K562 (cell line): ENCODE measurements at regions not wholly inside any gene's neighbourhood (a gene's known extent, or its start where the extent isn't known, plus 50 kb on each side); places are given as distances from the start of the nearest gene placed in this dataset.

ENCODE experiments used
- ATAC-seq: fragments of 200-7000 bp; cut with Tn5 transposase; 3 replicates; pipeline ENCODE4 v1.9.1; 2020; ENCODE audit warnings: moderate library complexity
- BruUV-seq: library from RNA; stranded (reverse); fragments of 400-500 nt; replicated peaks from 2 replicates; lab custom pipeline; 2021; lab: Mats Ljungman, UMichigan
- CTCF ChIA-PET: fragments of 300-600 bp; formaldehyde crosslinking; extraction: SDS; loops from one replicate; lab custom pipeline; 2021; ENCODE audit warnings: low intra/inter-chr PET ratio; lab: Yijun Ruan, JAX
- POLR2A ChIA-PET: fragments of 300-600, 350-650 bp; sonication (Branson Sonifier 250); formaldehyde crosslinking; extraction: SDS; loops from one replicate; lab custom pipeline; 2021; ENCODE audit warnings: antibody characterized with exemption, inconsistent platforms; lab: Yijun Ruan, JAX
- DNase-seq, 4 experiments: peaks; one replicate each; pipeline versions ENCODE4 v3.0.0 to v3.0.0-alpha.2; 2011 to 2018; ENCODE audit warnings: low spot score in 3 of 4, mixed read lengths in 3 of 4; ENCODE audit errors: extremely low read depth in 1 of 4
- FAIRE-seq: peaks from 2 replicates; lab custom pipeline; 2011; peaks lifted over from hg19 to GRCh38; lab: Jason Lieb, UNC
- H2AFZ ChIP-seq: 2 replicates; pipeline ENCODE4 v1.6.0; 2011; ENCODE audit warnings: low read depth, low read length, control low read depth, inconsistent platforms
- H3K27ac ChIP-seq: fragments of 200-600 bp; 3 replicates; pipeline ENCODE4 v1.8.0; 2011; ENCODE audit warnings: low read depth, mild to moderate bottlenecking, control low read depth, inconsistent platforms, low read length, moderate library complexity, mixed read lengths; ENCODE audit errors: extremely low read depth
- H3K27me3 ChIP-seq, 2 experiments: fragments of 300-600 bp in 1 of 2; 2 replicates in 1 of 2; 3 replicates in 1 of 2; pipeline versions ENCODE4 v1.6.0 to v1.8.0; 2011; ENCODE audit warnings: inconsistent platforms in 2 of 2, low read length in 2 of 2, mild to moderate bottlenecking in 1 of 2, mixed read lengths in 1 of 2, moderate library complexity in 1 of 2; ENCODE audit not compliant: control insufficient read depth in 2 of 2, insufficient read depth in 2 of 2
- H3K36me3 ChIP-seq: fragments of 300-600 bp; 3 replicates; pipeline ENCODE4 v1.8.0; 2011; ENCODE audit warnings: mild to moderate bottlenecking, low read length, inconsistent platforms; ENCODE audit not compliant: control insufficient read depth, insufficient read depth
- H3K4me1 ChIP-seq, 2 experiments: fragments of 200-600 bp in 1 of 2; replicated peaks in 1 of 2; 2 replicates in 1 of 2; 3 replicates in 1 of 2; pipeline versions ENCODE4 v1.5.1 to v1.8.0; 2011; ENCODE audit warnings: inconsistent platforms in 2 of 2, low read length in 2 of 2, mild to moderate bottlenecking in 1 of 2, mixed read lengths in 1 of 2, moderate library complexity in 1 of 2; ENCODE audit not compliant: control insufficient read depth in 2 of 2, insufficient read depth in 2 of 2
- H3K4me2 ChIP-seq: 2 replicates; pipeline ENCODE4 v1.6.1; 2011; ENCODE audit warnings: low read length, control low read depth, inconsistent platforms, mixed read lengths; ENCODE audit not compliant: insufficient read depth
- H3K4me3 ChIP-seq: fragments of 200-600 bp; sonication (generic), shearing (Covaris generic); 2 replicates; pipeline ENCODE4 v1.5.1; 2016; ENCODE audit warnings: control low read depth, inconsistent platforms
- H3K79me2 ChIP-seq: fragments of 200-600 bp; 3 replicates; pipeline ENCODE4 v1.8.0; 2011; ENCODE audit warnings: low read length, inconsistent platforms; ENCODE audit not compliant: control insufficient read depth, insufficient read depth
- H3K9ac ChIP-seq, 2 experiments: 2 replicates each; pipeline versions ENCODE4 v1.6.0 to v1.6.1; 2011; ENCODE audit warnings: low read depth in 2 of 2, low read length in 2 of 2, control low read depth in 1 of 2, inconsistent platforms in 1 of 2, mild to moderate bottlenecking in 1 of 2, mixed read lengths in 1 of 2; ENCODE audit not compliant: insufficient read depth in 1 of 2
- H3K9me1 ChIP-seq: one replicate; pipeline ENCODE4 v1.6.0; 2011; ENCODE audit warnings: inconsistent platforms, mild to moderate bottlenecking, low read length, moderate library complexity; ENCODE audit not compliant: control insufficient read depth, insufficient read depth
- H3K9me3 ChIP-seq: replicated peaks from 2 replicates; pipeline ENCODE4 v1.5.1; 2011; ENCODE audit warnings: low read depth, low read length, inconsistent platforms; ENCODE audit not compliant: control insufficient read depth, insufficient read depth
- H4K20me1 ChIP-seq: replicated peaks from 2 replicates; pipeline ENCODE4 v1.6.1; 2011; ENCODE audit warnings: low read length, inconsistent platforms, mixed read lengths; ENCODE audit not compliant: control insufficient read depth, insufficient read depth
- CAMTA2 ChIP-seq: fragments of 250-450 bp; sonication (Bioruptor Pico); conservative IDR thresholded peaks from 2 replicates; pipeline ENCODE4 v1.5.1; 2022
- HNRNPL ChIP-seq: fragments of 200-400 bp; formaldehyde crosslinking; IDR thresholded peaks from 2 replicates; pipeline ENCODE4 v1.6.1; 2017; ENCODE audit warnings: low read depth, mild to moderate bottlenecking, low read length
- KDM2B ChIP-seq: fragments of 250-450 bp; sonication (Bioruptor Pico); IDR thresholded peaks from 2 replicates; pipeline ENCODE4 v1.8.0; 2021; ENCODE audit warnings: mild to moderate bottlenecking, moderate library complexity
- MAFK ChIP-seq: IDR thresholded peaks from 2 replicates; pipeline ENCODE4 v1.6.1; 2011; ENCODE audit warnings: low read length, improper control_type of control experiment
- NR4A1 ChIP-seq, 2 experiments: fragments of 250-450 bp in 1 of 2; fragments of 450-650 bp in 1 of 2; sonication (Bioruptor Pico) in 1 of 2; IDR thresholded peaks; 2 replicates each; pipeline versions ENCODE4 v1.4.0 to v1.6.1; 2016 to 2020; ENCODE audit warnings: mild to moderate bottlenecking in 2 of 2, missing compliant biosample characterization in 1 of 2, missing genetic modification characterization in 1 of 2, moderate library complexity in 1 of 2
- POLR2A ChIP-seq: fragments of 450-650 bp; conservative IDR thresholded peaks from 2 replicates; pipeline ENCODE4 v1.6.1; 2016
- POLR2B ChIP-seq: fragments of 450-650 bp; IDR thresholded peaks from 2 replicates; pipeline ENCODE4 v1.6.1; 2018; ENCODE audit warnings: low read depth; ENCODE audit not compliant: partially characterized antibody
- SAFB2 ChIP-seq: fragments of 200-400 bp; formaldehyde crosslinking; IDR thresholded peaks from 2 replicates; pipeline ENCODE4 v1.6.1; 2018; ENCODE audit warnings: borderline replicate concordance, low read length, low read depth, moderate library complexity; ENCODE audit not compliant: severe bottlenecking
- SMARCA5 ChIP-seq: fragments of 450-650 bp; IDR thresholded peaks from 2 replicates; pipeline ENCODE4 v1.6.1; 2016
- ZNF586 ChIP-seq: fragments of 450-650 bp; formaldehyde crosslinking; conservative IDR thresholded peaks from 2 replicates; pipeline ENCODE4 v1.4.0; 2020; ENCODE audit warnings: mild to moderate bottlenecking, moderate library complexity
- WGBS: fragments of 100-300 bp; shearing (Covaris generic); methylation state at CpG from one replicate; pipeline ENCODE4 v1.1.6; 2016; ENCODE audit warnings: low coverage, mixed read lengths; ENCODE audit not compliant: insufficient coverage; ENCODE audit errors: missing lambda C conversion rate; 5-methylcytosine and 5-hydroxymethylcytosine counted together
- in situ Hi-C: fragments of 300-500 bp; cut with MboI; formaldehyde crosslinking; loops from 4 replicates; pipeline ENCODE4 v1.15.0; 2018; ENCODE audit warnings: inconsistent platforms, mixed read lengths
- intact Hi-C: fragments of 100-400 bp; cut with micrococcal nuclease; formaldehyde crosslinking; loops from 2 replicates; pipeline ENCODE4 v1.14.2; 2022
- TF ChIP-seq, protein P1 (sequence below): sonication (generic); formaldehyde crosslinking; IDR thresholded peaks from 2 replicates; pipeline ENCODE4 v1.8.1; 2023; ENCODE audit warnings: mild to moderate bottlenecking, missing genetic modification reagents, moderate library complexity
- TF ChIP-seq, protein P2 (sequence below): fragments of 450-650 bp; IDR thresholded peaks from 2 replicates; pipeline ENCODE4 v1.6.1; 2016
- TF ChIP-seq, protein P3 (sequence below): fragments of 200-800 bp; sonication (Bioruptor generic); IDR thresholded peaks from 2 replicates; pipeline ENCODE4 v1.6.1; 2016; ENCODE audit warnings: missing genetic modification characterization, missing compliant biosample characterization
- TF ChIP-seq, protein P4 (sequence below): fragments of 450-650 bp; IDR thresholded peaks from 2 replicates; pipeline ENCODE4 v1.7.1; 2018; ENCODE audit warnings: mild to moderate bottlenecking, low read depth; ENCODE audit not compliant: partially characterized antibody

DNA sequence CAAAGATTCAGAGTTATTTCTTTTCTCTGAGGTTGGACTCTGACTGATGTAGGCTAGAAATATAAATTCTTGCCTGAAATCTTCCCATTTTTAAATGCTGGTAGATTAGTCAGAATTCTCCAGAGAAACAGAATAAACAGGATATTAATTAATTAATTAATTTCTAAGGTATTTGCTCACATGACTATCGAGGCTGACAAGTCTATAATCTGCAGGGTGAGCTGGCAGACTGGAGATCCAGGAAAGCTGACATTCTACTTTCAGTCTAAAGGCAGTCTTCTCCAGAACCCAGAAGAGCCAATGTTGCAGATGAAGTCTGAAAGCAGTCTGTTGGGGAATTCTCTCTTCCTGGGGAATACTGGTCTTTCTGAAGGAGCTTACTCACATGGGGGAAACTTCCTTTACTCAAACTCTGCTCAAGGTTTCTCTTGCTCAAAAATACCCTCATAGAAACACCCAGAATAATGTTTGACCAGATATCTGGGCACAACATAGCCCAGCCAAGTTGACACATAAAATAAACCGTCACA lies 189.7 kb downstream of the KIF20B start:
- ATAC-seq (no peak), DNase-seq (no peak), FAIRE-seq (no peak)
- Histone ChIP-seq H4K20me1 (no peaks in the 10 kb centered on the region), H3K9me1 (no peaks in the 10 kb centered on the region), H3K9ac (no peak overlapping the region), H3K4me1 (no peaks in the 10 kb centered on the region), H3K27me3 (no peaks in the 10 kb centered on the region), H3K9me3 (no peaks in the 10 kb centered on the region), H3K27ac (no peak overlapping the region), H3K36me3 (no peaks in the 10 kb centered on the region), H2AFZ (no peak overlapping the region), H3K4me3 (no peak overlapping the region), H3K79me2 (no peaks in the 10 kb centered on the region), H3K4me2 (no peak overlapping the region)
- no TSS peak for BruUV-seq
- 0% methylated on average over 2 of the region's 2 CpGs for WGBS
- POLR2A ChIA-PET, result no interaction called here
- CTCF ChIA-PET, result no interaction called here
- in situ Hi-C loops, result no loop called here
- intact Hi-C loops, result no loop called here
- no peak for TF ChIP-seq CAMTA2 (CRISPR knock-in tag)
- no peak for TF ChIP-seq KDM2B (CRISPR knock-in tag)
- TF ChIP-seq, protein P1, sequence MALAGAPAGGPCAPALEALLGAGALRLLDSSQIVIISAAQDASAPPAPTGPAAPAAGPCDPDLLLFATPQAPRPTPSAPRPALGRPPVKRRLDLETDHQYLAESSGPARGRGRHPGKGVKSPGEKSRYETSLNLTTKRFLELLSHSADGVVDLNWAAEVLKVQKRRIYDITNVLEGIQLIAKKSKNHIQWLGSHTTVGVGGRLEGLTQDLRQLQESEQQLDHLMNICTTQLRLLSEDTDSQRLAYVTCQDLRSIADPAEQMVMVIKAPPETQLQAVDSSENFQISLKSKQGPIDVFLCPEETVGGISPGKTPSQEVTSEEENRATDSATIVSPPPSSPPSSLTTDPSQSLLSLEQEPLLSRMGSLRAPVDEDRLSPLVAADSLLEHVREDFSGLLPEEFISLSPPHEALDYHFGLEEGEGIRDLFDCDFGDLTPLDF (CRISPR knock-in tag), result no peak
- no peak for TF ChIP-seq POLR2B
- no peak for TF ChIP-seq MAFK
- no peak for TF ChIP-seq NR4A1 (CRISPR knock-in tag; IDR thresholded peaks at IDR 0.05)
- TF ChIP-seq NR4A1 (tag; IDR thresholded peaks at IDR 0.05), result no peak
- TF ChIP-seq SMARCA5, result no peak
- no peak for TF ChIP-seq POLR2A
- no peak for TF ChIP-seq HNRNPL
- TF ChIP-seq, protein P2, sequence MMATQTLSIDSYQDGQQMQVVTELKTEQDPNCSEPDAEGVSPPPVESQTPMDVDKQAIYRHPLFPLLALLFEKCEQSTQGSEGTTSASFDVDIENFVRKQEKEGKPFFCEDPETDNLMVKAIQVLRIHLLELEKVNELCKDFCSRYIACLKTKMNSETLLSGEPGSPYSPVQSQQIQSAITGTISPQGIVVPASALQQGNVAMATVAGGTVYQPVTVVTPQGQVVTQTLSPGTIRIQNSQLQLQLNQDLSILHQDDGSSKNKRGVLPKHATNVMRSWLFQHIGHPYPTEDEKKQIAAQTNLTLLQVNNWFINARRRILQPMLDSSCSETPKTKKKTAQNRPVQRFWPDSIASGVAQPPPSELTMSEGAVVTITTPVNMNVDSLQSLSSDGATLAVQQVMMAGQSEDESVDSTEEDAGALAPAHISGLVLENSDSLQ, result no peak
- no peak for TF ChIP-seq SAFB2
- TF ChIP-seq, protein P3, sequence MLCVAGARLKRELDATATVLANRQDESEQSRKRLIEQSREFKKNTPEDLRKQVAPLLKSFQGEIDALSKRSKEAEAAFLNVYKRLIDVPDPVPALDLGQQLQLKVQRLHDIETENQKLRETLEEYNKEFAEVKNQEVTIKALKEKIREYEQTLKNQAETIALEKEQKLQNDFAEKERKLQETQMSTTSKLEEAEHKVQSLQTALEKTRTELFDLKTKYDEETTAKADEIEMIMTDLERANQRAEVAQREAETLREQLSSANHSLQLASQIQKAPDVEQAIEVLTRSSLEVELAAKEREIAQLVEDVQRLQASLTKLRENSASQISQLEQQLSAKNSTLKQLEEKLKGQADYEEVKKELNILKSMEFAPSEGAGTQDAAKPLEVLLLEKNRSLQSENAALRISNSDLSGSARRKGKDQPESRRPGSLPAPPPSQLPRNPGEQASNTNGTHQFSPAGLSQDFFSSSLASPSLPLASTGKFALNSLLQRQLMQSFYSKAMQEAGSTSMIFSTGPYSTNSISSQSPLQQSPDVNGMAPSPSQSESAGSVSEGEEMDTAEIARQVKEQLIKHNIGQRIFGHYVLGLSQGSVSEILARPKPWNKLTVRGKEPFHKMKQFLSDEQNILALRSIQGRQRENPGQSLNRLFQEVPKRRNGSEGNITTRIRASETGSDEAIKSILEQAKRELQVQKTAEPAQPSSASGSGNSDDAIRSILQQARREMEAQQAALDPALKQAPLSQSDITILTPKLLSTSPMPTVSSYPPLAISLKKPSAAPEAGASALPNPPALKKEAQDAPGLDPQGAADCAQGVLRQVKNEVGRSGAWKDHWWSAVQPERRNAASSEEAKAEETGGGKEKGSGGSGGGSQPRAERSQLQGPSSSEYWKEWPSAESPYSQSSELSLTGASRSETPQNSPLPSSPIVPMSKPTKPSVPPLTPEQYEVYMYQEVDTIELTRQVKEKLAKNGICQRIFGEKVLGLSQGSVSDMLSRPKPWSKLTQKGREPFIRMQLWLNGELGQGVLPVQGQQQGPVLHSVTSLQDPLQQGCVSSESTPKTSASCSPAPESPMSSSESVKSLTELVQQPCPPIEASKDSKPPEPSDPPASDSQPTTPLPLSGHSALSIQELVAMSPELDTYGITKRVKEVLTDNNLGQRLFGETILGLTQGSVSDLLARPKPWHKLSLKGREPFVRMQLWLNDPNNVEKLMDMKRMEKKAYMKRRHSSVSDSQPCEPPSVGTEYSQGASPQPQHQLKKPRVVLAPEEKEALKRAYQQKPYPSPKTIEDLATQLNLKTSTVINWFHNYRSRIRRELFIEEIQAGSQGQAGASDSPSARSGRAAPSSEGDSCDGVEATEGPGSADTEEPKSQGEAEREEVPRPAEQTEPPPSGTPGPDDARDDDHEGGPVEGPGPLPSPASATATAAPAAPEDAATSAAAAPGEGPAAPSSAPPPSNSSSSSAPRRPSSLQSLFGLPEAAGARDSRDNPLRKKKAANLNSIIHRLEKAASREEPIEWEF (CRISPR knock-in tag), result no peak
- TF ChIP-seq ZNF586 (CRISPR knock-in tag), result no peak
- TF ChIP-seq, protein P4, sequence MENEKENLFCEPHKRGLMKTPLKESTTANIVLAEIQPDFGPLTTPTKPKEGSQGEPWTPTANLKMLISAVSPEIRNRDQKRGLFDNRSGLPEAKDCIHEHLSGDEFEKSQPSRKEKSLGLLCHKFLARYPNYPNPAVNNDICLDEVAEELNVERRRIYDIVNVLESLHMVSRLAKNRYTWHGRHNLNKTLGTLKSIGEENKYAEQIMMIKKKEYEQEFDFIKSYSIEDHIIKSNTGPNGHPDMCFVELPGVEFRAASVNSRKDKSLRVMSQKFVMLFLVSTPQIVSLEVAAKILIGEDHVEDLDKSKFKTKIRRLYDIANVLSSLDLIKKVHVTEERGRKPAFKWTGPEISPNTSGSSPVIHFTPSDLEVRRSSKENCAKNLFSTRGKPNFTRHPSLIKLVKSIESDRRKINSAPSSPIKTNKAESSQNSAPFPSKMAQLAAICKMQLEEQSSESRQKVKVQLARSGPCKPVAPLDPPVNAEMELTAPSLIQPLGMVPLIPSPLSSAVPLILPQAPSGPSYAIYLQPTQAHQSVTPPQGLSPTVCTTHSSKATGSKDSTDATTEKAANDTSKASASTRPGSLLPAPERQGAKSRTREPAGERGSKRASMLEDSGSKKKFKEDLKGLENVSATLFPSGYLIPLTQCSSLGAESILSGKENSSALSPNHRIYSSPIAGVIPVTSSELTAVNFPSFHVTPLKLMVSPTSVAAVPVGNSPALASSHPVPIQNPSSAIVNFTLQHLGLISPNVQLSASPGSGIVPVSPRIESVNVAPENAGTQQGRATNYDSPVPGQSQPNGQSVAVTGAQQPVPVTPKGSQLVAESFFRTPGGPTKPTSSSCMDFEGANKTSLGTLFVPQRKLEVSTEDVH, result no peak
